Activated CD4-positive, alpha-beta memory T cell treated with anti-CD3 and anti-CD28 coated beads for 36 hours (primary cell): ENCODE measurements at regions not wholly inside any gene's neighbourhood (a gene's known extent, or its start where the extent isn't known, plus 50 kb on each side); places are given as distances from the start of the nearest gene placed in this dataset.

ENCODE experiments used
- CTCF ChIA-PET: fragments of 350-600 bp; sonication (Branson Sonifier 250); formaldehyde crosslinking; loops from one replicate; lab custom pipeline; 2021; ENCODE audit warnings: antibody characterized with exemption, inconsistent platforms; lab: Charles Lee
- POLR2A ChIA-PET: fragments of 350-600 bp; sonication (Branson Sonifier 250); formaldehyde crosslinking; loops from one replicate; lab custom pipeline; 2021; ENCODE audit warnings: antibody characterized with exemption; lab: Charles Lee
- DNase-seq: peaks from one replicate; pipeline ENCODE4 v3.0.0-alpha.2; 2020
- H3K27ac Mint-ChIP-seq: one replicate; pipeline ENCODE4 v1.8.0; 2021; ENCODE audit warnings: mixed read lengths
- H3K27me3 Mint-ChIP-seq: one replicate; pipeline ENCODE4 v1.8.0; 2021; ENCODE audit warnings: mixed read lengths
- H3K36me3 Mint-ChIP-seq: one replicate; pipeline ENCODE4 v1.8.0; 2021; ENCODE audit warnings: mixed read lengths
- H3K4me1 Mint-ChIP-seq: one replicate; pipeline ENCODE4 v1.8.0; 2021; ENCODE audit warnings: low read depth, mixed read lengths
- H3K4me3 Mint-ChIP-seq: one replicate; pipeline ENCODE4 v1.8.0; 2021; ENCODE audit warnings: mild to moderate bottlenecking, mixed read lengths
- H3K9me3 Mint-ChIP-seq: one replicate; pipeline ENCODE4 v1.8.0; 2021; ENCODE audit warnings: mixed read lengths
- intact Hi-C: fragments of 100-400 bp; cut with micrococcal nuclease; formaldehyde crosslinking; loops from one replicate; pipeline ENCODE4 v1.15.1; 2023

DNA sequence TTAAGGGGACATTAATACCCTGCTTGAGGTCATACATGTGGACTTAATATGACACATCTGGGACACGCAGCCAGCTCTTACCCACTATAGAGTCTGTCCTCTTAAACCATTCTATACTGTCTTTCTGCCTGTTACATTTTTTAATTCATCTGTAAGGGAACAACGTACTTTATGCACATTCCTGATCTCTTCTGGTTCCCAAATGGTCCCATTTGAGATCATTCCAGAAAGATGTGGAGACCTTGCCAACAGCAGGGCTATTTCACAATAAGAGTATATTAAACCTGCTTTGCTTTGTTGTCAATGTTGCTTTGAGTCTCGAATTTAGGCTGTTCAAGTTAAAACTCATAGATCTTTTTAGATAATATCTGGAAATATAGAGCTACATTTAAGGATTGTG, 332.2 kb upstream of the RAG2 start:
- intact Hi-C loops = no loop called here
- ChIA-PET POLR2A (no interaction called here), CTCF (no interaction called here)
- Mint-ChIP-seq H3K9me3 (peaks cover 7% of the 10 kb centered on the region), H3K4me1 (no peaks in the 10 kb centered on the region), H3K36me3 (no peaks in the 10 kb centered on the region), H3K4me3 (no peak overlapping the region), H3K27ac (no peak overlapping the region), H3K27me3 (no peaks in the 10 kb centered on the region)
- DNase-seq = no peak

DNA sequence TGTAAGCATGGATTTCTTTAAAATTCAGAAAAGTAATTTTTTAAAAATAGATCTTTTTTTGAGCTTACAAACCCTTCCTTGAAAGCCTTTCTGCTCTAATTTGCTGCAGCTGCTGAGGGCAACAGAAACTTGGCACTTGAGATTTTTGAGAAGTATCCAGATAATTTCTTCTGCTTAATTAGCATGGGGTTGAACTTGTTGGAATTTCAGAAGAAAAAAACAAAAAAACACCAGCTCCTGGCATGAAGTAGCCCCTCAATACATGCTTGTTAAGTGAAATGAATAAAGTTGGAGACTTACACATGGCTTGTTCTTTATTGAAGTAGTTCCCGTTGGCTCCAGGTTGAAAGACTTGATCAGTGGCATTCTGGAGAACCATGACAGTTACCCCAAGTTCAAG, 331.4 kb upstream of the RAG2 start:
- Mint-ChIP-seq H3K27me3 (no peaks in the 10 kb centered on the region), H3K4me3 (no peak overlapping the region), H3K4me1 (no peaks in the 10 kb centered on the region), H3K9me3 (peaks cover 7% of the 10 kb centered on the region), H3K27ac (no peak overlapping the region), H3K36me3 (no peaks in the 10 kb centered on the region)
- intact Hi-C loops = no loop called here
- ChIA-PET CTCF (interaction anchor here (1.0 kb wide), 1 partner anchor 121 kb away, joined by 3 read pairs; no protein-coding TSS in a partner anchor), POLR2A (no interaction called here)
- no peak for DNase-seq

DNA sequence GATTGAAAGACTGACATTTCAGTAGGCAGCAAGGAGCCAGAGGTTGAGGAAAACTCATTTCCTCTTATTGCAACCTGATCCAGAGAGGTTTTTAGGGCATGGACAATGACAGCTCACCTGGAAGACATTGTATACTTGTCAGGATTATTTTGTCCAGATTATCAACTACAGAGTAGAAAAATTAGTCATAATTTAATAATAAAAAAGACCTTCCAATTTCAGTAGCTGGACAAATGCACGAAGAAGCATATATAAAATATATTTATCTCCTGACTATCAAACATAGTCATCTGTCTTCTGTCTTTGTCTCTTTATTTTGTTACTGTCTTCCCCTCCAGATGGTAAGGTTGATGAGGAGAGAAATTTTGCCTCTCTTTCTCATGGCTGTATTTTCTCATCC, 330.6 kb upstream of the RAG2 start:
- Mint-ChIP-seq H3K27me3 (no peaks in the 10 kb centered on the region), H3K9me3 (peaks cover 2% of the 10 kb centered on the region), H3K4me1 (no peaks in the 10 kb centered on the region), H3K4me3 (no peak overlapping the region), H3K36me3 (no peaks in the 10 kb centered on the region), H3K27ac (no peak overlapping the region)
- intact Hi-C loops = no loop called here
- CTCF ChIA-PET = no interaction called here
- no peak for DNase-seq
- POLR2A ChIA-PET = no interaction called here

DNA sequence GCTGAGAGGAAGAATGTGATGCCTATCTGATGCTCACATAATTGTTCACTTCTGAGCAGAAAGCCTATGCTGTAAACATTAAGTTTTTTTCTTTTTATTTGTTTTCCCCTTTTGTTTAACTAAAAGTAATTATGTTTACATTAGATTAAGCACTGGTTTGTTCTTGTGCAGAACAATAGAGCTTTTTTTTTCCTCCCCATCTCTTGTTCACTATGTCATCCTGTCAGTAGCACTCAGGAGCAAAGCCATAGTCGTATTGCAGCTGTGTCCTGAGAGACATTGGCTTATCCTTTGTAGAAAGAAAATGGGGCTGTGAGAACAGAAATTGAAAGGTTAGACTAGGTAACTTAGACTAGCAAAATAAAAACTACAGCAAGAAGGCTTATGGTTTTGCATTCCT, 301.8 kb upstream of the RAG2 start:
- DNase-seq = no peak
- no peaks in the 10 kb centered on the region for H3K4me1 Mint-ChIP-seq
- no peak overlapping the region for H3K4me3 Mint-ChIP-seq
- H3K27ac Mint-ChIP-seq = no peak overlapping the region
- no peaks in the 10 kb centered on the region for H3K36me3 Mint-ChIP-seq
- H3K27me3 Mint-ChIP-seq = no peaks in the 10 kb centered on the region
- ChIA-PET POLR2A (no interaction called here), CTCF (no interaction called here)
- intact Hi-C loops = no loop called here
- peaks cover under 1% of the 10 kb centered on the region for H3K9me3 Mint-ChIP-seq

DNA sequence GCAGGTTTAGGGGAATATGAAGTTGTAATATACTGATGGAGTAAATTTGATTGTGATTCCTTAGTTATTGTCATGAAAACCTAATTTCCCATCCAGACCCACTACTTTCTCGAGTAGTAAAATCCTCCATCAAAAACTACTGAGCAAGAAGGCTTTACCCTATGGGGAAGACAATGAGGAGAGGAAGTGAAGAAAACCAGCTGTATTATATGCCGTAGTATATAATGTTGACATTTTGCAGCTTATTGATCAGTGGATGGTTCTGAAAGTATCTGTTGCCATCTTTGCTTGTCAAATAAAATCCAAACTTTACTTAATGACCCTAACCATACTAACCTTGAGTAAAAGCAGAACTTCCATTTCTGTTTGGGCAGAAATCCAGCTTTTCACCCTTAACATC, 292.8 kb upstream of the RAG2 start:
- POLR2A ChIA-PET = no interaction called here
- Mint-ChIP-seq H3K36me3 (no peaks in the 10 kb centered on the region), H3K27me3 (no peaks in the 10 kb centered on the region), H3K4me1 (no peaks in the 10 kb centered on the region), H3K27ac (no peak overlapping the region), H3K4me3 (no peak overlapping the region), H3K9me3 (no peaks in the 10 kb centered on the region)
- no peak for DNase-seq
- CTCF ChIA-PET = no interaction called here
- intact Hi-C loops = no loop called here

DNA sequence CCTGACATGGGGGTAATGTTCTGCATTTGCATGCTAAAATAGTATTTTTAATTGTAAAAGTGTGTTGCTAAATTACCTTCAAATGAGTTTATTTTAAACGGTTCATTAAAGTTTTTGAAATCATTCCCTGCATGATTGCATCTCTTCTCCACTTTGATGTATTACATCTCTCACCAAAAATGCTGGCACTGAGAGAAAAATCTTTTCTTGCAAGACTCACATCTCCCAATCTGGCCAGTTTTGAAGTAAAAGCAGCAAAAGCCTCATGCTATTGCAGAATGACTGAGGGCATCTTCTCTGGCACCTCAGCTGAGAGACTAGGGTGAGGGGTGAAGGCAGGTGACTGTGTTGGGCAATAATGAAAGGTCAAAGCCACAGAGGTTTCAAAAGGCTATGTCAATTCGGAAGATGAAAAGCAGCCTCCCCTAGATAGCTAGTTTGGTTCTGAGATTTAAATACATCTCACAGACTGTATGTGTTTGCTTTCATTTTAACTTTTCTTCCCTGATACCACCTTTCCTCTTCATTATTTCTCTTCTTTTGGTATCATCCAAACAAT, 292.2 kb upstream of the RAG2 start:
- DNase-seq = no peak
- H3K27ac Mint-ChIP-seq = no peak overlapping the region
- H3K4me1 Mint-ChIP-seq = no peaks in the 10 kb centered on the region
- no peaks in the 10 kb centered on the region for H3K9me3 Mint-ChIP-seq
- ChIA-PET CTCF (no interaction called here), POLR2A (no interaction called here)
- no peaks in the 10 kb centered on the region for H3K27me3 Mint-ChIP-seq
- no peaks in the 10 kb centered on the region for H3K36me3 Mint-ChIP-seq
- intact Hi-C loops = no loop called here
- H3K4me3 Mint-ChIP-seq = no peak overlapping the region

DNA sequence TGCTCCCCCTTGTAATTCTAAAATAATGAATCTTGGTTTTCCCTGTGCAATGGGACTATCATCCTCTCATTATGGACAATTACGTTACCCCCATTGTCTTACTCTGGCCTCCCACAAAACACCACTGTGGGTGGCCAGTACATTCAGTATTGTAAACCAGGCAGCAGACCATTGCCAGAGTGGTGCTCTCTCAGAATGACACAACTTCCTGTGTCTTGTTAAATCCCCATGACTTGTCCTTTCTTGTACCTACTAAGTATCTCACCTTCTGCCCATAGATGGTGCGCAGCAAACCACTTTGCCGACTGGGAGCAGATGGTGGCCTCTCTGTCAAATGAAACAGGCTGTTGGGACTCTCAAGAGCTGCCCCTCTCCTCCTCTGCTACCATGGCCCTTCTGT, 287.1 kb upstream of the RAG2 start:
- Mint-ChIP-seq H3K4me3 (no peak overlapping the region), H3K27me3 (no peaks in the 10 kb centered on the region), H3K27ac (no peak overlapping the region), H3K36me3 (no peaks in the 10 kb centered on the region), H3K4me1 (no peaks in the 10 kb centered on the region), H3K9me3 (no peaks in the 10 kb centered on the region)
- ChIA-PET CTCF (no interaction called here), POLR2A (no interaction called here)
- DNase-seq = no peak
- intact Hi-C loops = no loop called here

DNA sequence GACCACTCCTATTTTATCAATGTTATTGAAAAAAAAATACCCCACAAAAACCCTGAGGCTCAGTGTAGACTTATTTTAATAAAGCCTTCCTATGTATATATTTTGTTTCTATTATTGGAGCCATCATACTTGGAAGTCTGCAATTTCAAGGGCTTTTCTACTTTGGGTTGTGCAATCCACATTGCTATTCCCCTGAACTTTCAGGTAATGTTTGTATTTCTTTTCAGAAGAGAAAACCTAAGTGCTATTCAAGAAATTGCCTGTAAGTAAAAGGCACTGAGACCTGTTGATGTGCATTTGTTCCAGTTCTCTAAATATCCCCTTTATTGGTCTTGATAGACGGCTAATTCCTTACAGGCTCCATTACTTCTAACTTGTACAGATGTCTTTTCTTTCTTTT, 280.7 kb upstream of the RAG2 start:
- Mint-ChIP-seq H3K27me3 (no peaks in the 10 kb centered on the region), H3K4me1 (no peaks in the 10 kb centered on the region), H3K4me3 (no peak overlapping the region), H3K9me3 (no peaks in the 10 kb centered on the region), H3K27ac (no peak overlapping the region), H3K36me3 (no peaks in the 10 kb centered on the region)
- intact Hi-C loops = no loop called here
- ChIA-PET POLR2A (no interaction called here), CTCF (no interaction called here)
- no peak for DNase-seq

DNA sequence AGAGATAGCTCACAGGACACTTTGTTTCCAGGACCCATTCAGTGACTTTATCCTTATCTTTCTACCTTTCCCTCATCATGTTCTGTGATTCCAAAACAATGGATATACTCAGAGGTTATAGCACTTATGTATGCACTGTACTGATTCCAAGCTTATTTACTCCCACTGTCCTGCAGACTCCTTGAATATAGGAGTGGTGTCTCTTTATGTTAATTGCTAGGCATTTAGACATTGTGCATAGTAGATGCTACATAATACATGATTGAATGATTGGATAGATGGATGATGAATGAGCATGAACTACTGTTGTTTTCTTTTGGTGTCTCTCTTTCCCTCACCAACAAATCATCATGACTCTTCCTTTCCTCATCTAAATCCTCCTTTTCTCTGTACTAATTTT, 279.1 kb upstream of the RAG2 start:
- H3K4me1 Mint-ChIP-seq = no peaks in the 10 kb centered on the region
- intact Hi-C loops = no loop called here
- H3K36me3 Mint-ChIP-seq = no peaks in the 10 kb centered on the region
- CTCF ChIA-PET = no interaction called here
- H3K27ac Mint-ChIP-seq = no peak overlapping the region
- no peaks in the 10 kb centered on the region for H3K9me3 Mint-ChIP-seq
- POLR2A ChIA-PET = no interaction called here
- H3K27me3 Mint-ChIP-seq = no peaks in the 10 kb centered on the region
- DNase-seq = no peak
- H3K4me3 Mint-ChIP-seq = no peak overlapping the region

DNA sequence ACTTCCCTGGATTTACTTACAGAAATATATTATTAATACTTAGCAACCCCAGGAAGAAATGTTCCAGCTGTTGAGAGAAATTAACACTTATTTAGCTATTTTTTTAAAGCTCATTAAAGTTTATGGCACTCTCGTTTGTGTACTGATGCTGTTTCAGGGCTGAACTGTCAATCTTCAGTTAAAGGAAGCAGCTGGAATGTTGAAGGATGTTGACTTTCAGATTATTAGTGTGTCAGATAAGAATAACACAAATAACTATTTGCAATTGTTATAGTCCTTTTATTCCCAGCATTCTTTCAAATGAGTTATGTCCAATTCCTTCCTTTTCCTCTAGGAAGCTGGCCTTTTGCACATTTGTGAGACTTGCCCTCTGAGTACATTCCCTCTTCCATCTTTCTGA, 278.2 kb upstream of the RAG2 start:
- H3K36me3 Mint-ChIP-seq = no peaks in the 10 kb centered on the region
- H3K4me1 Mint-ChIP-seq = no peaks in the 10 kb centered on the region
- H3K4me3 Mint-ChIP-seq = no peak overlapping the region
- intact Hi-C loops = no loop called here
- H3K27ac Mint-ChIP-seq = no peak overlapping the region
- no peaks in the 10 kb centered on the region for H3K27me3 Mint-ChIP-seq
- DNase-seq = no peak
- H3K9me3 Mint-ChIP-seq = no peaks in the 10 kb centered on the region
- CTCF ChIA-PET = no interaction called here
- POLR2A ChIA-PET = no interaction called here

DNA sequence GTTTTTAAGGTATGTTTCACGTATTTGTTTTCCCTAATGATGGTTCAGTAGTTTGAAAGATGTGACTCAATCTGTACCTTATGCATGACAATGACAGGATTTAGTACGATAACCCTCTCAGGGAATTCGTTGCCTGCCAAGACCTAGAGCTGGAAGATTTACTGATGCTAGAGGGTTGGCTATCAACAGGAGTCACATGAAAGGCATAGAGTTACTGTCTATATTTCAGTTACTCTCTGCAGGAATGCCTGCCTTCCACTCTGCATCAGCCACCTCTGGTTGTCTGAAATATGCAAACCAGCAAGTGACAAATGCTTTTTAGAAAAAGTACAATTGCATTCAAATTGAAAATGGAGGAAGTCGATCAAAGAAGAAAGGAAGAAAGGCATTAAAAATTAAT, 276.3 kb upstream of the RAG2 start:
- Mint-ChIP-seq H3K9me3 (no peaks in the 10 kb centered on the region), H3K4me1 (no peaks in the 10 kb centered on the region), H3K27me3 (no peaks in the 10 kb centered on the region), H3K36me3 (no peaks in the 10 kb centered on the region), H3K4me3 (no peak overlapping the region), H3K27ac (no peak overlapping the region)
- ChIA-PET POLR2A (no interaction called here), CTCF (no interaction called here)
- no peak for DNase-seq
- intact Hi-C loops = no loop called here

DNA sequence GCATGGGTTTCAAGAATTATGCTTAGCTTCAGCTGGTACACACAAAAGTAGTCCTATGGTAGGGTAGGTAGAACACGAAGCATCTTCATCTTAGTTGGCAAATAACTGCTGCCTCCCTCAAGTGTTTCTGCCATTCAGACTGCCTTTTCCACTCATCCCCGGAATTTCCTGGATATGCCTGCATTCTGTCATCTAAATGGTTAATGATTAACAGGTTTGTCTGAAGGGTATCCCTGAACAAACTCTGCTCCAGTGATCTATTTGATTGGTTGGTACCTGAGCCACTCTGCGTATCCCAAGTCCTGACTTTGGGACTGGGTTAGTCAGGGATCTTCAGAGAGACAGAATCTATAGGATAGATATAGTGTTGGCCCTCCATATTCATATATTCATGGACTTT, 272.3 kb upstream of the RAG2 start:
- Mint-ChIP-seq H3K27ac (no peak overlapping the region), H3K9me3 (no peaks in the 10 kb centered on the region), H3K36me3 (no peaks in the 10 kb centered on the region), H3K4me1 (no peaks in the 10 kb centered on the region), H3K27me3 (peaks cover 2% of the 10 kb centered on the region), H3K4me3 (no peak overlapping the region)
- ChIA-PET POLR2A (interaction anchor here (0.7 kb wide), 1 partner anchor 18 kb away, joined by 3 read pairs; no protein-coding TSS in a partner anchor), CTCF (no interaction called here)
- intact Hi-C loops = no loop called here
- no peak for DNase-seq

DNA sequence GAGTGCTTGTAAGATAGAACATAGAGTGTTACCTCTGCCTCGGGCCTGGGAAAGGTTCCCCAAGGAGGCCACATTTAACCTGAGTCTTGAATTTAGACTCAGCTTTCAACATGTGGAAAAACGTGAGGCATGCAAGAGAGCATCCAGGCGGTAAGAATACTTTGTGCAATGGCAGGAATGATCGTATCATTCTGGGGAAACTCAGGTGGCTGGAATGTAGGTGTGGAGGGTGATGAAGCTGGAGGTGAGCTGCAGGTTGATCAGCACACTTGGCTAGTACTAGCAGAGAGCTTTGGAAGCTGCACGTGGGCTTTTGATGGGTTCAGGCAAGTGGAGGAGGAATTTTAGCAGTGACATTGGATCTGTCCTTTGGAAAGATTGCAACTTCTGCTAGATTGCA, 270.3 kb upstream of the RAG2 start:
- Mint-ChIP-seq H3K9me3 (no peaks in the 10 kb centered on the region), H3K27ac (no peak overlapping the region), H3K4me3 (no peak overlapping the region), H3K27me3 (peaks cover 2% of the 10 kb centered on the region), H3K4me1 (no peaks in the 10 kb centered on the region), H3K36me3 (no peaks in the 10 kb centered on the region)
- ChIA-PET POLR2A (no interaction called here), CTCF (no interaction called here)
- DNase-seq = no peak
- intact Hi-C loops = no loop called here
